SU-DHL-6 (cell line): ENCODE measurements at regions not wholly inside any gene's neighbourhood (a gene's known extent, or its start where the extent isn't known, plus 50 kb on each side); places are given as distances from the start of the nearest gene placed in this dataset.

Experiments used
- EZH2phosphoT487 ChIP-seq: fragments of 200-600 bp; sonication (generic), shearing (Covaris generic); conservative IDR thresholded peaks from 2 replicates; pipeline ENCODE4 v1.6.1; 2018; ENCODE audit warnings: mild to moderate bottlenecking, antibody characterized with exemption, low read length, moderate library complexity, mixed read lengths
- TF ChIP-seq, protein P1 (sequence below): fragments of 200-600 bp; sonication (generic); IDR thresholded peaks from one replicate; pipeline ENCODE4 v1.5.1; 2017; ENCODE audit warnings: antibody characterized with exemption, mild to moderate bottlenecking, low read length, moderate library complexity; ENCODE audit not compliant: insufficient read depth, poor library complexity, severe bottlenecking

DNA sequence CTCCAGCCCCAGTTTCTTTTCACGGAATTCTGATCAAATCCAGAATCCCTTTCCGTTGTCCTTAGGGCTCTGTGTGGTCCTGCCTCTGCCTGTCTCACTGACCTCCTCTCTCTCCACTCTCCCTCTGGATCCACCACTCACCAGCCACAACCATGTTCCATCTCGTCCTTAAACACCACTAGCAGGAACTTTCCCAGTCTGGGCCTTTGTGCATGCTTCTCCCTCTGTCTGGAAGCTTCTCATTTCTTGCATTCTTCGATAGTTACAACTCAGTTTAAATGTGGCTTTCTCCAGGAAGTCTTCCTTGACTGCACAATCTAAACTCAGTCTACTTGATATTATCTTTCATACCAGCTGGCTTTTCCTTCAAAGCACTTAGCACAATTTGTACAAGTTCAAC lies 117.7 kb upstream of the MSX2 start:
- no peak for TF ChIP-seq EZH2phosphoT487
- TF ChIP-seq, protein P1, sequence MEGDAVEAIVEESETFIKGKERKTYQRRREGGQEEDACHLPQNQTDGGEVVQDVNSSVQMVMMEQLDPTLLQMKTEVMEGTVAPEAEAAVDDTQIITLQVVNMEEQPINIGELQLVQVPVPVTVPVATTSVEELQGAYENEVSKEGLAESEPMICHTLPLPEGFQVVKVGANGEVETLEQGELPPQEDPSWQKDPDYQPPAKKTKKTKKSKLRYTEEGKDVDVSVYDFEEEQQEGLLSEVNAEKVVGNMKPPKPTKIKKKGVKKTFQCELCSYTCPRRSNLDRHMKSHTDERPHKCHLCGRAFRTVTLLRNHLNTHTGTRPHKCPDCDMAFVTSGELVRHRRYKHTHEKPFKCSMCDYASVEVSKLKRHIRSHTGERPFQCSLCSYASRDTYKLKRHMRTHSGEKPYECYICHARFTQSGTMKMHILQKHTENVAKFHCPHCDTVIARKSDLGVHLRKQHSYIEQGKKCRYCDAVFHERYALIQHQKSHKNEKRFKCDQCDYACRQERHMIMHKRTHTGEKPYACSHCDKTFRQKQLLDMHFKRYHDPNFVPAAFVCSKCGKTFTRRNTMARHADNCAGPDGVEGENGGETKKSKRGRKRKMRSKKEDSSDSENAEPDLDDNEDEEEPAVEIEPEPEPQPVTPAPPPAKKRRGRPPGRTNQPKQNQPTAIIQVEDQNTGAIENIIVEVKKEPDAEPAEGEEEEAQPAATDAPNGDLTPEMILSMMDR = no peak
